ENCODE measurements at regions not wholly inside any gene's neighbourhood (a gene's known extent, or its start where the extent isn't known, plus 50 kb on each side); places are given as distances from the start of the nearest gene placed in this dataset.

DNA sequence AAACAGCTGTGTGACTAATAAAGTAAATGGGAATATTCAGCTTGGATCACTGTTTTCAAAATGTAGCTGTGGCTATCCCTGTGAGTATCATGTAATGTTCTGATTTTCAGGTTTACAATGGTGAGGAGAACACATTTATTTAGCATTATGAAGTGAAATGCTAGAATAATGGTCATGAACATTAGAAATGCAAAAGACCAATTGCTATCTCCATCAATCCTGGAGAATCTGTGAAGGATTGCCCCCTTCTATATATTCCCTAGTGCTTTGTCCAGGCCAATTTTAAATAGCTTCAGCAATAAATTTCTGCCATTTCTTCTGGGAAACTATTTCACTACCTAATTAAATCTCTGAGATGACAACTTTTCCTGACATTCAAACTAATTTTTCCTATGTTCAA, 1399.1 kb downstream of the PCDH19 start:
- no peak for FAIRE-seq
- no peaks in the 10 kb centered on the region for H3K79me2 ChIP-seq (ENCODE audit: control insufficient read depth, insufficient read depth, low read length)
- no peak overlapping the region for H3K27ac ChIP-seq (ENCODE audit: control insufficient read depth, insufficient read depth, low read length)
- no peaks in the 10 kb centered on the region for H3K27me3 ChIP-seq (ENCODE audit: control insufficient read depth, extremely low read depth, insufficient read depth, low read length)
- no peak overlapping the region for H3K9ac ChIP-seq (ENCODE audit: control insufficient read depth, extremely low read depth, insufficient read depth, low read length)
- no peaks in the 10 kb centered on the region for H3K9me3 ChIP-seq (ENCODE audit: control insufficient read depth, low read depth, low read length)
- no peaks in the 10 kb centered on the region for H3K4me1 ChIP-seq (ENCODE audit: control insufficient read depth, extremely low read depth, insufficient read depth, low read length)
- no peak overlapping the region for H3K4me3 ChIP-seq (ENCODE audit: control insufficient read depth in 2 of 3, extremely low read depth in 1 of 3, insufficient read depth in 2 of 3, low read depth in 1 of 3, low read length in 3 of 3)
- no peaks in the 10 kb centered on the region for H4K20me1 ChIP-seq (ENCODE audit: control insufficient read depth, extremely low read depth, insufficient read depth, low read length)
- H3K9me1 ChIP-seq (ENCODE audit: control insufficient read depth, extremely low read depth, insufficient read depth, low read length) = no peaks in the 10 kb centered on the region
- no peaks in the 10 kb centered on the region for H3K36me3 ChIP-seq (ENCODE audit: control insufficient read depth in 2 of 2, extremely low read depth in 1 of 2, insufficient read depth in 2 of 2, low read length in 2 of 2)
- TF ChIP-seq CTCF (optimal IDR thresholded peaks at IDR 0.05 in 1 of 3, IDR thresholded peaks at IDR 0.05 in 1 of 3, conservative IDR thresholded peaks at IDR 0.05 in 1 of 3; ENCODE audit: extremely low read depth in 1 of 3, insufficient read depth in 2 of 3, low read length in 3 of 3) = no peak
- TF ChIP-seq EZH2 (IDR thresholded peaks at IDR 0.05; ENCODE audit: low read length) = no peak
- dilution Hi-C loops (cut with MboI; ENCODE audit: extremely low pct_ligation_motif_present, low sequenced_read_pairs) = no loop called here
- H3K4me2 ChIP-seq (ENCODE audit: control insufficient read depth, extremely low read depth, insufficient read depth, low read depth, low read length) = no peak overlapping the region
- no peak for DNase-seq (ENCODE audit: low read depth, low spot score)
- no peak overlapping the region for H2AFZ ChIP-seq (ENCODE audit: control insufficient read depth, low read length)

GRCh38 chrX:99001286-99001685, 1408.8 kb downstream of the PCDH19 start:
- no peaks in the 10 kb centered on the region for H3K4me1 ChIP-seq (ENCODE audit: control insufficient read depth, extremely low read depth, insufficient read depth, low read length)
- H3K4me3 ChIP-seq (ENCODE audit: control insufficient read depth in 2 of 3, extremely low read depth in 1 of 3, insufficient read depth in 2 of 3, low read depth in 1 of 3, low read length in 3 of 3) = no peak overlapping the region
- H3K79me2 ChIP-seq (ENCODE audit: control insufficient read depth, insufficient read depth, low read length) = no peaks in the 10 kb centered on the region
- H2AFZ ChIP-seq (ENCODE audit: control insufficient read depth, low read length) = no peak overlapping the region
- no peaks in the 10 kb centered on the region for H3K36me3 ChIP-seq (ENCODE audit: control insufficient read depth in 2 of 2, extremely low read depth in 1 of 2, insufficient read depth in 2 of 2, low read length in 2 of 2)
- H4K20me1 ChIP-seq (ENCODE audit: control insufficient read depth, extremely low read depth, insufficient read depth, low read length) = no peaks in the 10 kb centered on the region
- H3K9ac ChIP-seq (ENCODE audit: control insufficient read depth, extremely low read depth, insufficient read depth, low read length) = no peak overlapping the region
- dilution Hi-C loops (cut with MboI; ENCODE audit: extremely low pct_ligation_motif_present, low sequenced_read_pairs) = no loop called here
- DNase-seq (ENCODE audit: low read depth, low spot score) (no peak), FAIRE-seq (no peak)
- no peak overlapping the region for H3K27ac ChIP-seq (ENCODE audit: control insufficient read depth, insufficient read depth, low read length)
- H3K9me1 ChIP-seq (ENCODE audit: control insufficient read depth, extremely low read depth, insufficient read depth, low read length) = no peaks in the 10 kb centered on the region
- H3K4me2 ChIP-seq (ENCODE audit: control insufficient read depth, extremely low read depth, insufficient read depth, low read depth, low read length) = no peak overlapping the region
- H3K27me3 ChIP-seq (ENCODE audit: control insufficient read depth, extremely low read depth, insufficient read depth, low read length) = no peaks in the 10 kb centered on the region
- H3K9me3 ChIP-seq (ENCODE audit: control insufficient read depth, low read depth, low read length) = no peaks in the 10 kb centered on the region
- TF ChIP-seq EZH2 (IDR thresholded peaks at IDR 0.05; ENCODE audit: low read length) (no peak), CTCF (optimal IDR thresholded peaks at IDR 0.05 in 1 of 3, IDR thresholded peaks at IDR 0.05 in 1 of 3, conservative IDR thresholded peaks at IDR 0.05 in 1 of 3; ENCODE audit: extremely low read depth in 1 of 3, insufficient read depth in 2 of 3, low read length in 3 of 3) (no peak)

All from keratinocyte (primary cell).